ENCODE measurements at regions not wholly inside any gene's neighbourhood (a gene's known extent, or its start where the extent isn't known, plus 50 kb on each side); places are given as distances from the start of the nearest gene placed in this dataset.

DNA sequence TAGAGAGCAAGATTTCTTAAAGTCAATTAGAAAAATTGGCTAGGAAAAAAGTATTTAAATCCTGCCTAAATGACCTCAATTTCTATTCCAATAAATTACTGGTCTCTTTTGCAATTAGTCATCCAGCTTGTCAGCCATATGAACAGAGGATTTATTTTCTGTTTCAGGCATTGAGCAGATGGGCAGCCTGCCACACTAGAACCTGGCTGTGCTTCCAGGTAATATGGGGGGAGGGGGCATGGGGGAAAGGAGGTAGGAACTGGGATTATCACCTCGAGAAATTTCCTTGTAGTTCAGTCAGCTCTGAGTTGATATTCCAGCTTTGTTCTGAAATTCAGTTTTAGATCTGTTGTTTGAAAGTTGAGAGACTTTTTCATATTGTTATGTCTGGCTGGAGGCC lies 206.3 kb upstream of the LCORL start:
- H3K36me3 ChIP-seq (ENCODE audit: control insufficient read depth in 2 of 2, extremely low read depth in 1 of 2, insufficient read depth in 2 of 2, low read length in 2 of 2): no peaks in the 10 kb centered on the region
- no peaks in the 10 kb centered on the region for H3K9me3 ChIP-seq (replicated peaks; ENCODE audit: control insufficient read depth, insufficient read depth, low read length)
- H3K4me2 ChIP-seq (ENCODE audit: insufficient read depth, low read length): no peak overlapping the region
- no peak overlapping the region for H3K9ac ChIP-seq (replicated peaks; ENCODE audit: extremely low read depth, insufficient read depth, low read length)
- intact Hi-C loops (cut with micrococcal nuclease) (no loop called here), dilution Hi-C loops (cut with MboI; ENCODE audit: extremely low pct_ligation_motif_present, low sequenced_read_pairs) (no loop called here)
- ChIA-PET CTCF (no interaction called here), POLR2A (no interaction called here)
- H3K79me2 ChIP-seq (ENCODE audit: control insufficient read depth, insufficient read depth, low read length): no peaks in the 10 kb centered on the region
- DNase-seq (ENCODE audit: low read depth, low spot score): no peak
- H4K20me1 ChIP-seq (replicated peaks; ENCODE audit: control insufficient read depth, extremely low read depth, insufficient read depth, low read length): no peaks in the 10 kb centered on the region
- no peaks in the 10 kb centered on the region for H3K9me1 ChIP-seq (replicated peaks; ENCODE audit: control insufficient read depth, extremely low read depth, insufficient read depth, low read length)
- no peaks in the 10 kb centered on the region for H3K4me1 ChIP-seq (ENCODE audit: control insufficient read depth, extremely low read depth, insufficient read depth, low read length)
- FAIRE-seq: no peak
- no peaks in the 10 kb centered on the region for H3K27me3 ChIP-seq (ENCODE audit: control insufficient read depth in 2 of 2, insufficient read depth in 2 of 2, low read length in 2 of 2)
- BruUV-seq (replicated peaks): no TSS peak
- no peak overlapping the region for H2AFZ ChIP-seq (ENCODE audit: low read depth, low read length)
- no peak for TF ChIP-seq JUN (IDR thresholded peaks at IDR 0.05; ENCODE audit: borderline replicate concordance, insufficient read depth, insufficient read length, low read depth)
- no peak for TF ChIP-seq GATA2 (IDR thresholded peaks at IDR 0.05; ENCODE audit: insufficient read depth, insufficient read length, low read depth, low read length)
- TF ChIP-seq POLR2AphosphoS5 (IDR thresholded peaks at IDR 0.05; ENCODE audit: insufficient read depth, low read depth, low read length): no peak
- TF ChIP-seq POLR2A (IDR thresholded peaks at IDR 0.05; ENCODE audit: low read depth, low read length): no peak
- no peak for TF ChIP-seq EZH2 (IDR thresholded peaks at IDR 0.05; ENCODE audit: borderline replicate concordance, low read depth, low read length, severe bottlenecking)
- TF ChIP-seq FOS (IDR thresholded peaks at IDR 0.05; ENCODE audit: borderline replicate concordance, insufficient read depth, low read length): no peak
- TF ChIP-seq, protein P1, sequence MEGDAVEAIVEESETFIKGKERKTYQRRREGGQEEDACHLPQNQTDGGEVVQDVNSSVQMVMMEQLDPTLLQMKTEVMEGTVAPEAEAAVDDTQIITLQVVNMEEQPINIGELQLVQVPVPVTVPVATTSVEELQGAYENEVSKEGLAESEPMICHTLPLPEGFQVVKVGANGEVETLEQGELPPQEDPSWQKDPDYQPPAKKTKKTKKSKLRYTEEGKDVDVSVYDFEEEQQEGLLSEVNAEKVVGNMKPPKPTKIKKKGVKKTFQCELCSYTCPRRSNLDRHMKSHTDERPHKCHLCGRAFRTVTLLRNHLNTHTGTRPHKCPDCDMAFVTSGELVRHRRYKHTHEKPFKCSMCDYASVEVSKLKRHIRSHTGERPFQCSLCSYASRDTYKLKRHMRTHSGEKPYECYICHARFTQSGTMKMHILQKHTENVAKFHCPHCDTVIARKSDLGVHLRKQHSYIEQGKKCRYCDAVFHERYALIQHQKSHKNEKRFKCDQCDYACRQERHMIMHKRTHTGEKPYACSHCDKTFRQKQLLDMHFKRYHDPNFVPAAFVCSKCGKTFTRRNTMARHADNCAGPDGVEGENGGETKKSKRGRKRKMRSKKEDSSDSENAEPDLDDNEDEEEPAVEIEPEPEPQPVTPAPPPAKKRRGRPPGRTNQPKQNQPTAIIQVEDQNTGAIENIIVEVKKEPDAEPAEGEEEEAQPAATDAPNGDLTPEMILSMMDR (IDR thresholded peaks at IDR 0.05; ENCODE audit: extremely low read depth in 1 of 2, insufficient read depth in 1 of 2, low read depth in 1 of 2, low read length in 2 of 2): no peak
- no peak for TF ChIP-seq MYC (IDR thresholded peaks at IDR 0.05; ENCODE audit: low read depth, low read length)
- TF ChIP-seq MAX (IDR thresholded peaks at IDR 0.05; ENCODE audit: insufficient read depth, insufficient read length): no peak
- H3K27ac ChIP-seq (ENCODE audit: insufficient read depth, low read depth, low read length): no peak overlapping the region
- no peak overlapping the region for H3K4me3 ChIP-seq (replicated peaks in 1 of 3; ENCODE audit: insufficient read depth in 1 of 3, low read depth in 1 of 3, low read length in 3 of 3)

All from endothelial cell of umbilical vein (primary cell).